Endodermal cell (in vitro differentiated cells): ENCODE measurements at regions not wholly inside any gene's neighbourhood (a gene's known extent, or its start where the extent isn't known, plus 50 kb on each side); places are given as distances from the start of the nearest gene placed in this dataset.
A peak's percentile ranks its signal among the peaks of the same experiment; 100 is the strongest.

Source experiments
- DNase-seq: peaks from one replicate; pipeline ENCODE4 v3.0.0-alpha.2; 2017
- H3K27ac ChIP-seq: 2 replicates; pipeline ENCODE4 v1.5.1; 2013; ENCODE audit warnings: mild to moderate bottlenecking, low read depth, low read length, moderate library complexity
- H3K27me3 ChIP-seq: 2 replicates; pipeline ENCODE4 v1.6.1; 2013; ENCODE audit warnings: mild to moderate bottlenecking, low read length, moderate library complexity; ENCODE audit not compliant: insufficient read depth, control insufficient read depth, poor library complexity, severe bottlenecking
- H3K36me3 ChIP-seq: 2 replicates; pipeline ENCODE4 v1.7.0; 2013; ENCODE audit warnings: mild to moderate bottlenecking, low read length, moderate library complexity; ENCODE audit not compliant: control insufficient read depth, insufficient read depth
- H3K4me1 ChIP-seq: one replicate; pipeline ENCODE4 v1.7.0; 2013; ENCODE audit warnings: low read length; ENCODE audit not compliant: control insufficient read depth, insufficient read depth
- H3K4me3 ChIP-seq: 2 replicates; pipeline ENCODE4 v1.5.1; 2013; ENCODE audit warnings: mild to moderate bottlenecking, low read length, moderate library complexity
- H3K9ac ChIP-seq: 2 replicates; pipeline ENCODE4 v1.6.1; 2013; ENCODE audit warnings: mild to moderate bottlenecking, low read length, moderate library complexity; ENCODE audit not compliant: poor library complexity, severe bottlenecking; ENCODE audit errors: extremely low read depth
- H3K9me3 ChIP-seq: 2 replicates; pipeline ENCODE4 v1.6.1; 2013; ENCODE audit warnings: mild to moderate bottlenecking, low read length, moderate library complexity; ENCODE audit not compliant: control insufficient read depth
- H3K27ac Mint-ChIP-seq: 2 replicates; pipeline ENCODE4 v1.8.0; 2020; ENCODE audit warnings: mixed read lengths
- H3K27me3 Mint-ChIP-seq: 2 replicates; pipeline ENCODE4 v1.8.0; 2021; ENCODE audit warnings: mild to moderate bottlenecking, mixed read lengths; ENCODE audit not compliant: insufficient read depth
- H3K36me3 Mint-ChIP-seq: 2 replicates; pipeline ENCODE4 v1.8.0; 2020; ENCODE audit warnings: low read depth, mixed read lengths
- H3K4me1 Mint-ChIP-seq: 2 replicates; pipeline ENCODE4 v1.8.0; 2020; ENCODE audit warnings: mixed read lengths
- H3K4me3 Mint-ChIP-seq: 2 replicates; pipeline ENCODE4 v1.8.0; 2020; ENCODE audit warnings: mild to moderate bottlenecking, moderate library complexity, mixed read lengths
- H3K9me3 Mint-ChIP-seq: 2 replicates; pipeline ENCODE4 v1.8.0; 2020; ENCODE audit warnings: mild to moderate bottlenecking, mixed read lengths
- CTCF ChIP-seq: fragments of 200-600 bp; sonication (generic); conservative IDR thresholded peaks from 2 replicates; pipeline ENCODE4 v1.5.0; 2021; ENCODE audit warnings: antibody characterized with exemption, mild to moderate bottlenecking
- WGBS, 2 experiments: methylation state at CpG; one replicate each; pipeline versions ENCODE4 v1.1.5 to v1.1.7; 2013; ENCODE audit warnings: missing lambda C conversion rate in 2 of 2, mixed read lengths in 1 of 2; ENCODE audit not compliant: insufficient coverage in 1 of 2, insufficient read length in 1 of 2; 5-methylcytosine and 5-hydroxymethylcytosine counted together

- Histone ChIP-seq H3K4me1 (no peaks in the 10 kb centered on the region), H3K4me3 (no peak overlapping the region), H3K9me3 (no peaks in the 10 kb centered on the region), H3K27me3 (no peaks in the 10 kb centered on the region), H3K36me3 (no peaks in the 10 kb centered on the region), H3K9ac (no peak overlapping the region), H3K27ac (no peak overlapping the region)
- Mint-ChIP-seq H3K4me3 (no peak overlapping the region), H3K9me3 (no peaks in the 10 kb centered on the region), H3K4me1 (peaks cover 12% of the 10 kb centered on the region), H3K27ac (no peak overlapping the region), H3K36me3 (no peaks in the 10 kb centered on the region), H3K27me3 (no peaks in the 10 kb centered on the region)
- no CpG with 5 or more reads among the region's 1 CpG for WGBS, 2 experiments
- TF ChIP-seq CTCF, result no peak
- DNase-seq, result no peak
Measured at GRCh38 chr16:63298993-63299392, 1262.8 kb upstream of the CDH8 start.

- Mint-ChIP-seq H3K4me1 (no peaks in the 10 kb centered on the region), H3K27me3 (no peaks in the 10 kb centered on the region), H3K4me3 (no peak overlapping the region), H3K9me3 (no peaks in the 10 kb centered on the region), H3K36me3 (no peaks in the 10 kb centered on the region), H3K27ac (no peak overlapping the region)
- no peak for TF ChIP-seq CTCF
- Histone ChIP-seq H3K36me3 (no peaks in the 10 kb centered on the region), H3K27me3 (no peaks in the 10 kb centered on the region), H3K9ac (no peak overlapping the region), H3K4me1 (no peaks in the 10 kb centered on the region), H3K4me3 (no peak overlapping the region), H3K27ac (no peak overlapping the region), H3K9me3 (no peaks in the 10 kb centered on the region)
- DNase-seq, result no peak
- 93 to 98% methylated on average over 6 to 11 of the region's 11 CpGs for WGBS, 2 experiments
Measured at GRCh38 chr16:63292036-63292435, 1255.8 kb upstream of the CDH8 start.

GRCh38 chr16:63289834-63290460 lies 1253.7 kb upstream of the CDH8 start:
- no peaks in the 10 kb centered on the region for H3K27me3 Mint-ChIP-seq
- H3K27ac Mint-ChIP-seq, result no peak overlapping the region
- no peak overlapping the region for H3K9ac ChIP-seq
- no peaks in the 10 kb centered on the region for H3K27me3 ChIP-seq
- 28 to 60% methylated on average over 8 to 16 of the region's 16 CpGs for WGBS, 2 experiments
- H3K4me3 Mint-ChIP-seq, result no peak overlapping the region
- H3K9me3 ChIP-seq, result no peaks in the 10 kb centered on the region
- no peaks in the 10 kb centered on the region for H3K9me3 Mint-ChIP-seq
- no peaks in the 10 kb centered on the region for H3K36me3 Mint-ChIP-seq
- DNase-seq, result peak; percentile 87
- no peaks in the 10 kb centered on the region for H3K4me1 Mint-ChIP-seq
- H3K36me3 ChIP-seq, result no peaks in the 10 kb centered on the region
- H3K4me1 ChIP-seq, result no peaks in the 10 kb centered on the region
- H3K4me3 ChIP-seq, result no peak overlapping the region
- TF ChIP-seq CTCF, result peak; percentile 98
- no peak overlapping the region for H3K27ac ChIP-seq
